ENCODE measurements at regions not wholly inside any gene's neighbourhood (a gene's known extent, or its start where the extent isn't known, plus 50 kb on each side); places are given as distances from the start of the nearest gene placed in this dataset.

DNA sequence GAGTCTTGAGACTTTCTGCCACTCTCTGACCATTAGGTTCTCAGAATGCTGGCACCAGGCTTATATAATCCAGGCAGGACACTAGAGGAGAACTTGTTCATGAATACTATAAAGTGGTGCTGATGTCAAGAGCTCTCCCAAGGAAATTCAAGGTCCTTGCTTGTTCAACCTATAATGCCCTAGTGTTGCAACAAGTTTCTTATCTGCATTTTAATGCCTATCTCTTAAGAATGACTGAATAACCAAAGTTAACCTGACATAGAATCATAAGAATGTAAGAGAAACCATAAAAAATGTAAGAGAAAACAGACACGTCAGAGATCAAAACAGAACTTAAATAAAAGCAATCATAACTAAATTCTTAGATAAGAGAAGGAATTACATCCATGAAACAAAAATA, 640.8 kb upstream of the SGCD start:
- TF ChIP-seq, protein P1, sequence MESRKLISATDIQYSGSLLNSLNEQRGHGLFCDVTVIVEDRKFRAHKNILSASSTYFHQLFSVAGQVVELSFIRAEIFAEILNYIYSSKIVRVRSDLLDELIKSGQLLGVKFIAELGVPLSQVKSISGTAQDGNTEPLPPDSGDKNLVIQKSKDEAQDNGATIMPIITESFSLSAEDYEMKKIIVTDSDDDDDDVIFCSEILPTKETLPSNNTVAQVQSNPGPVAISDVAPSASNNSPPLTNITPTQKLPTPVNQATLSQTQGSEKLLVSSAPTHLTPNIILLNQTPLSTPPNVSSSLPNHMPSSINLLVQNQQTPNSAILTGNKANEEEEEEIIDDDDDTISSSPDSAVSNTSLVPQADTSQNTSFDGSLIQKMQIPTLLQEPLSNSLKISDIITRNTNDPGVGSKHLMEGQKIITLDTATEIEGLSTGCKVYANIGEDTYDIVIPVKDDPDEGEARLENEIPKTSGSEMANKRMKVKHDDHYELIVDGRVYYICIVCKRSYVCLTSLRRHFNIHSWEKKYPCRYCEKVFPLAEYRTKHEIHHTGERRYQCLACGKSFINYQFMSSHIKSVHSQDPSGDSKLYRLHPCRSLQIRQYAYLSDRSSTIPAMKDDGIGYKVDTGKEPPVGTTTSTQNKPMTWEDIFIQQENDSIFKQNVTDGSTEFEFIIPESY (IDR thresholded peaks at IDR 0.05): no peak
- no peak for TF ChIP-seq RAD21 (IDR thresholded peaks at IDR 0.05)

Data from liver (tissue), 2 donors.